HG02610 (cell line): ENCODE measurements at regions not wholly inside any gene's neighbourhood (a gene's known extent, or its start where the extent isn't known, plus 50 kb on each side); places are given as distances from the start of the nearest gene placed in this dataset.
A peak's percentile ranks its signal among the peaks of the same experiment; 100 is the strongest.
"Not testable (repeated sequence)": the region's sequence is repeated elsewhere in the genome, so short reads cannot be mapped to it uniquely, and the experiment has no call there.

Source experiments
- ATAC-seq: cut with Tn5 transposase; IDR thresholded peaks from one replicate; pipeline ENCODE4 v1.9.1; 2021; ENCODE audit warnings: mild to moderate bottlenecking, moderate library complexity; ENCODE audit not compliant: unreplicated experiment

GRCh38 chr15:79538527-79538926, 106.4 kb downstream of the MINAR1 start:
- ATAC-seq: no peak

- ATAC-seq: no peak
These were observed 107.3 kb downstream of the MINAR1 start for GRCh38 chr15:79539401-79539800.

- no peak for ATAC-seq
These were observed 108.4 kb downstream of the MINAR1 start for GRCh38 chr15:79540551-79540950.

- no peak for ATAC-seq
These were observed 109.1 kb downstream of the MINAR1 start for GRCh38 chr15:79541196-79541595.

- ATAC-seq: no peak
These were observed 111.0 kb downstream of the MINAR1 start for GRCh38 chr15:79543097-79543496.

- ATAC-seq: no peak
These were observed 117.1 kb downstream of the MINAR1 start for GRCh38 chr15:79549196-79549595.

- no peak for ATAC-seq
These were observed 128.2 kb downstream of the MINAR1 start for GRCh38 chr15:79560384-79560783.

- no peak for ATAC-seq
These were observed 129.8 kb downstream of the MINAR1 start for GRCh38 chr15:79561982-79562381.

- ATAC-seq: no peak
These were observed 130.3 kb downstream of the MINAR1 start for GRCh38 chr15:79562403-79562815.

GRCh38 chr15:79562899-79563298, 130.8 kb downstream of the MINAR1 start:
- no peak for ATAC-seq

- ATAC-seq: no peak
These were observed 137.9 kb downstream of the MINAR1 start for GRCh38 chr15:79570004-79570403.

- no peak for ATAC-seq
These were observed 140.7 kb downstream of the MINAR1 start for GRCh38 chr15:79572691-79573404.

GRCh38 chr15:79574431-79575273, 142.5 kb downstream of the MINAR1 start:
- ATAC-seq: not testable (repeated sequence)

- ATAC-seq: no peak
These were observed 150.5 kb downstream of the MINAR1 start for GRCh38 chr15:79582650-79583049.

- ATAC-seq: no peak
These were observed 160.0 kb downstream of the MINAR1 start for GRCh38 chr15:79592126-79592525.

GRCh38 chr15:79593119-79593869, 161.2 kb downstream of the MINAR1 start:
- no peak for ATAC-seq

- ATAC-seq: no peak
These were observed 163.2 kb downstream of the MINAR1 start for GRCh38 chr15:79595306-79595705.

- peak; percentile 95 for ATAC-seq
These were observed 164.0 kb downstream of the MINAR1 start for GRCh38 chr15:79595995-79596622.

- ATAC-seq: no peak
These were observed 166.5 kb downstream of the MINAR1 start for GRCh38 chr15:79598639-79599038.

- ATAC-seq: no peak
These were observed 169.4 kb downstream of the MINAR1 start for GRCh38 chr15:79601405-79602086.
